ENCODE measurements at regions not wholly inside any gene's neighbourhood (a gene's known extent, or its start where the extent isn't known, plus 50 kb on each side); places are given as distances from the start of the nearest gene placed in this dataset.

- DNase-seq (ENCODE audit: low read depth): no peak
Observed at GRCh38 chr5:61263561-61264272, 68.3 kb upstream of the ZSWIM6 start.

GRCh38 chr5:61264273-61264661, 67.8 kb upstream of the ZSWIM6 start:
- no peak for DNase-seq (ENCODE audit: low read depth)

GRCh38 chr5:61267116-61267515, 64.9 kb upstream of the ZSWIM6 start:
- DNase-seq (ENCODE audit: low read depth): no peak

- no peak for DNase-seq (ENCODE audit: low read depth)
Observed at GRCh38 chr5:61268871-61269270, 63.2 kb upstream of the ZSWIM6 start.

- DNase-seq (ENCODE audit: low read depth): no peak
Observed at GRCh38 chr5:61270510-61271165, 61.4 kb upstream of the ZSWIM6 start.

GRCh38 chr5:61272688-61273087, 59.4 kb upstream of the ZSWIM6 start:
- DNase-seq (ENCODE audit: low read depth): no peak

GRCh38 chr5:61273279-61273975, 58.6 kb upstream of the ZSWIM6 start:
- no peak for DNase-seq (ENCODE audit: low read depth)

GRCh38 chr5:61274511-61274911, 57.5 kb upstream of the ZSWIM6 start:
- no peak for DNase-seq (ENCODE audit: low read depth)

GRCh38 chr5:61275841-61276240, 56.2 kb upstream of the ZSWIM6 start:
- DNase-seq (ENCODE audit: low read depth): peak; percentile 67

- no peak for DNase-seq (ENCODE audit: low read depth)
Observed at GRCh38 chr5:61277190-61277589, 54.9 kb upstream of the ZSWIM6 start.

- DNase-seq (ENCODE audit: low read depth): no peak
Observed at GRCh38 chr5:61277781-61278180, 54.3 kb upstream of the ZSWIM6 start.

GRCh38 chr5:61279725-61280124, 52.3 kb upstream of the ZSWIM6 start:
- no peak for DNase-seq (ENCODE audit: low read depth)

GRCh38 chr5:61280205-61280604, 51.9 kb upstream of the ZSWIM6 start:
- peak; percentile 85 for DNase-seq (ENCODE audit: low read depth)

GRCh38 chr5:61280761-61281427, 51.2 kb upstream of the ZSWIM6 start:
- DNase-seq (ENCODE audit: low read depth): no peak

GRCh38 chr5:61281686-61282085, 50.4 kb upstream of the ZSWIM6 start:
- no peak for DNase-seq (ENCODE audit: low read depth)
